Panc1 (cell line): ENCODE measurements at regions not wholly inside any gene's neighbourhood (a gene's known extent, or its start where the extent isn't known, plus 50 kb on each side); places are given as distances from the start of the nearest gene placed in this dataset.

Experiments
- CTCF ChIP-seq: fragments of 450-650 bp; IDR thresholded peaks from 2 replicates; pipeline ENCODE4 v1.5.1; 2017; ENCODE audit warnings: mild to moderate bottlenecking
- POLR2AphosphoS5 ChIP-seq: IDR thresholded peaks from 2 replicates; pipeline ENCODE4 v1.6.1; 2012; ENCODE audit warnings: mild to moderate bottlenecking, low read depth, low read length, moderate library complexity
- REST ChIP-seq, 2 experiments: IDR thresholded peaks; 2 replicates each; pipeline ENCODE4 v1.6.1; 2011 to 2012; ENCODE audit warnings: low read depth in 2 of 2, control low read depth in 1 of 2, low read length in 1 of 2, mild to moderate bottlenecking in 1 of 2, moderate library complexity in 1 of 2; ENCODE audit not compliant: insufficient read depth in 1 of 2
- SIN3A ChIP-seq: IDR thresholded peaks from 2 replicates; pipeline ENCODE4 v1.6.1; 2012; ENCODE audit warnings: low read depth, mild to moderate bottlenecking, low read length, moderate library complexity, borderline replicate concordance; ENCODE audit not compliant: insufficient read depth
- TCF7L2 ChIP-seq: IDR thresholded peaks from 2 replicates; pipeline ENCODE4 v1.6.1; 2011; ENCODE audit warnings: mild to moderate bottlenecking, low read depth, low read length, inconsistent platforms

GRCh38 chr17:77745702-77746101 lies 212.8 kb upstream of the TNRC6C start:
- TF ChIP-seq REST (IDR thresholded peaks at IDR 0.05; ENCODE audit: insufficient read depth in 1 of 2, low read depth in 2 of 2, low read length in 1 of 2) (no peak), SIN3A (no peak), CTCF (no peak), POLR2AphosphoS5 (no peak), TCF7L2 (no peak)
